Endometrium (tissue), 2 donors: ENCODE measurements at regions not wholly inside any gene's neighbourhood (a gene's known extent, or its start where the extent isn't known, plus 50 kb on each side); places are given as distances from the start of the nearest gene placed in this dataset.

Experiments used
- FAIRE-seq: peaks from 2 replicates; lab custom pipeline; 2012; peaks lifted over from hg19 to GRCh38; lab: Jason Lieb, UNC
- donor health status: control.
- donor health status: control.

DNA sequence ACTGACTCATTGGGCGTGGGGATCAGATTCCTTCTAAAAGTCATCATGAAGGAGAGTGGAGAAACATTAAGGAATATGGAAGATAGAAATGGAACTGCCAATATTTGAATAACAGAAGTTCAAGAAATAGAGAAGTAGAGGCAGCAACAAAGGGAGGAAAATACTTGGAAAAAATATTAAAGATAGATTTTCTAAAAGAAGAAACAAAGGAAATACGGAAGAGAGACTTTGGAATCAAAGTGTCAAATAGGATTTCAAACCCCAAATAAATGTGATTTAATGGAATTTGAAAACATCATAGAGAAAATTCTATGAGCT, 605.1 kb upstream of the KLF4 start:
- FAIRE-seq: no peak

DNA sequence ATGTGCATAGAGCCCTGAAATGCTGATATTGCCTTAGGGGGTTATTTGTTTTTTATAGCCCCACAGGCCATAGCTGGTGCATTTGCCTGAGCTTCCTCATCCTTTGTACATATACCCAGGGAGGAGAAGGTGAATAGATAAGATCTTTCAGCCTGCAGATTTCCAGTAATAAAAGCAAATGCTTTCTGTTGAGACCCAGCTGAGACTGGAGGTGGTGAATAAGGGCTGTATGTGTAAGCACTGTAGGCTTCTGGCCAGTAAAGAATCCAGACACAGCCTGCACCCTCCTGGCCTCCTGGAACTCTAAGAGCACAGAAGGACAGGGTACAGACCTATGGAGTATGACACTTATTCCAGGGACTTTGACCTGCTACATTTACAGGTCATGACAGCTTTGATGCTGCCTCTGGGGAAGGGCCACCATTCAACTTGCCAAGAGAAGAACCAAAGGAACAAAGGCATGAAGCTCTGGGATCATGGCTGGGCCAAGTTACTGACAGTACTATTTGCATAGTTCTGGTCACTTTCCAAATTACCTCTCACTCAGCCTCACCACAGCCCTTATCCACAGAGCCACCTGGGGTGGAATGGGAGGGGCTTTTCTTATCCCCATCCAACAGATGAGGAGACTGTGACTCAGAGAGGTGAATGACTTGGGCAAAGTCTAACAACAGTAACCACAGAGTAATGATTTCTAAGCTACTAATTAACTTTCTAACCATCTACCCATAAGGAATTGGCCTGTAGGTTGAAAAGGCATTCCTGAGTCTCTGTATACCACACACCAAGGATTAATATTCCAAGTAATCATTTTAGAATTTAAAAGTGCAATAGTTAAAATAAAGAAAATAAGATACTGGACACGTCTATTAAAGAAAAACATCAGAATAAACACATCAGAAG, 604.5 kb upstream of the KLF4 start:
- FAIRE-seq: no peak

GRCh38 chr9:108088916-108089315, 599.3 kb upstream of the KLF4 start:
- FAIRE-seq: no peak

GRCh38 chr9:108087781-108088180, 598.2 kb upstream of the KLF4 start:
- FAIRE-seq: no peak

DNA sequence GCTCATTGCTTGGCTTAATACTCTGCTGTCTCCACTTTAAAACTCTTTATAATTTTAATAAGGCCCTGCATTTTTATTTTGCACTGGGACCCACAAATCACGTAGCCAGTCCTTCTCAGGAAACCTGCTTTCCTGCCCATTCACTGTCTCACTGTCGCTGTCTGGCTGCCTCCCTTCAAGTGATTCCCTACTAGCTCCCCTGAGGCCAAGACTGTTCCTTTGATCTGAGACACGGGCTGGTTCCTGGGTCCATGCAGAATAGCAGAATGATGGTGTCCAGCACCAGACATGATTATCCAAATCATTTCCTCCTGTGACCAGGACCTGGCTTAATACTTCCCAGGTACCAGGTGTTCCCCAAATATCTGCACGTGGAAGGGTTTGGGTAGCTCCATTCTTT, 597.1 kb upstream of the KLF4 start:
- no peak for FAIRE-seq

- no peak for FAIRE-seq
These were observed 595.7 kb upstream of the KLF4 start for GRCh38 chr9:108085294-108085693.

DNA sequence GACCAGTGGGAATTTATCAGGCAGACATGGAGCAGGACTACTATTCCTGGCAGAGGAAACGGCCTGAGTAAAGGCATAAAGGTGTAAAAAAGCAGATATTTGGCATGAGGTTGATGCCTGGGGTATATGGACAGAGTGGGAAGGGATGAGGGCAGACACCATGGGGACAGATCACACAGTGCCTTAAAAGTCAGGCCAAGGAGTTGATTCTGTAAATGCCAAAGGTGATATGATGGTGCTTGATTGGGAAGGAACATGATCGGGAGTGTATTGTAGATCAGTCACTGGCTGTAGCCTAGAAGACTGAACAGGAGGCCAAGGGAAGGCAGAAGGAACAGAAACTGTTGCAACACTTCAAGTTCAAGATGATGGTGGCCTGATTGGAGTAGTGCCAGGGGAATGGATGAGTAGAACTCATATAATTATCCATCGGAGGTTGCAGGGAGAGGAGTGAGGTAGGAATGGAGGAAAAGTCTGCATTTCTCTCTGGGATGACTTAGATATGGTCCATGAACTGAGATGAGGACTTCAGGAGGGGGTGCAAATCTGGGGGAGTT, 594.3 kb upstream of the KLF4 start:
- no peak for FAIRE-seq

DNA sequence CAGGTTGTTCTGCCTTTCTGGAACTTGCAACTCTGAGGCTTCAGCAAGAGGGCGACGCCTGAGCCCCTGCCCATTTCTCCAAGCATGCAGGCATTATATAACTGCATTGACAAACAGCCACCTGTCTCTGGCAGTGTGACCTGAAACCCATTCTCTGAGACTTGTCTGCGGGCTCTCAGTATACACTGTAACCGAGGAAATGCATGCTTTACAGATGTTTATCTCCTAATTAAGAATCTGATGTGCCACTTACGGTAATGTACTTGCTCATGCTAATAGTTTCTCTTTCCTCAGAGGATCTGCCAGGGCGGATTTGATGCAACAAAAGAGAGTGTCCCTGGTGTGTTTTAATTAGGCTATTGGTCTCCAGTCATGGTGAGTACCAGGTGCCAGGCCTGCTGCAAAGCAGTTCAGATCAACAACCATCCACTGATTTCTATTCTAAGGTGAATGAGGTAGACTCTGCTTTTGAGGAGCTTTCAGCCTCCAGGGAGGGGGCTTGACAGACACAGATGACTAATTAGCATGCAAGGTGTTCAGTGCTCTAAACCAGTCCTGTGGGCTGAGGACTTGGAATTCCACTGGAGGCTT, 593.7 kb upstream of the KLF4 start:
- FAIRE-seq: no peak

- FAIRE-seq: no peak
These were observed 591.5 kb upstream of the KLF4 start for GRCh38 chr9:108081112-108081511.

- FAIRE-seq: no peak
These were observed 590.7 kb upstream of the KLF4 start for GRCh38 chr9:108080285-108080684.

DNA sequence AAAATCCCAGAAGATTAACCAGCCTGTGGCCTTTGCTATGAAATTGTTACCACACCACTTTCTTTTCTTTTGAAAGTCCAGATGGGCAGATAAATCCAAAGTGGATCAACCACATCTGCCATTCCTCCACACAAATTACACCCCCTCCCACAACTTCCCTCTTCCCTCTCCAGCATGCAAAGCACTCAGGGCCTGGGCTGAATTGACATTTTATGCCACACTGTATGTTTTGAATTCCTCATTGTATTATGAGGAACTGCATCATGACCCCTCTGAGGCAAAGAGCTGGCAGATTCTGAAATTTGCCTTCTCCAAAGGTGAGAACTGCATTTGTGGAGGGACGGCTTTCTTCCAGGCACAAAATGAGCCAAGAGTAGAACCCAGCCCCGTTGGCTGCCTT, 589.2 kb upstream of the KLF4 start:
- no peak for FAIRE-seq

DNA sequence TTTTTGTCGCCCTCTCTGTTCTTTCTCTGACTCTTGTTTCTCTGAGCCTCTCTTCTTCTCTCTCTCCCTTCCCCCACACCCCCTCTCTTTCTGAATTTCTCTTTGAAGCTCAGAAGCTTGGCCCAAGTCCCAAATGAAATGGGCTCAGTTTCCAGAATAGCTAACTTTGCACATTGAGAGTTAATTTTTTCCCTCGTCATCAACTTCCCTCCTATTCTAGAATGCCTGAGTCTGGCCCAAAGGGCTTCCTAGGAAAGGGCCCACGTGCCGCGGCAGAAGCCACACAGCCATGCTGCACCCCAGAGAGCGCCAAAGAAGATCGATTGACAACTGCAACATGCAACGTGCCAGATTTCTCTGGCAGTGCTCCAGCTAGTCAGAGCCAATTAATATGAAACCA, 588.8 kb upstream of the KLF4 start:
- no peak for FAIRE-seq

GRCh38 chr9:108077556-108077955, 588.0 kb upstream of the KLF4 start:
- no peak for FAIRE-seq

GRCh38 chr9:108074900-108075299, 585.3 kb upstream of the KLF4 start:
- FAIRE-seq: no peak

DNA sequence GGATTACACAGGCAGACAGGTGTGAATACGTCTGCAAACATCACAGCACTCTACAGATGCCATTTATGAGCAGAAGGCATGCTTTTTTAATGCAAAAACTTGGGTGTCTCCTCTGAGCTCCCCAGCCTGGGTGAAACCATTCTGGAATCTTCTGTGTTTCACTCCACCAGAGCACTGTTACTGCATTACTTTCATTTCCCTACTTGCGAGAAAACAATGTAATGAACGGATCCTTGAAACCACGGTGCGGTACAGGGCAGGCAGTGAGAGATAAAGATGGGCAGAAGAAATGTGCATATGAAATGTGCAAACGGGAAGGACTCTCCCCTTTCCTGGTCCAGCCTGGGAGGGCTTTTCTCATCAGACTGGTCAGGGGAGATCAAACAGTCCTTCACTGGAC, 584.3 kb upstream of the KLF4 start:
- no peak for FAIRE-seq

DNA sequence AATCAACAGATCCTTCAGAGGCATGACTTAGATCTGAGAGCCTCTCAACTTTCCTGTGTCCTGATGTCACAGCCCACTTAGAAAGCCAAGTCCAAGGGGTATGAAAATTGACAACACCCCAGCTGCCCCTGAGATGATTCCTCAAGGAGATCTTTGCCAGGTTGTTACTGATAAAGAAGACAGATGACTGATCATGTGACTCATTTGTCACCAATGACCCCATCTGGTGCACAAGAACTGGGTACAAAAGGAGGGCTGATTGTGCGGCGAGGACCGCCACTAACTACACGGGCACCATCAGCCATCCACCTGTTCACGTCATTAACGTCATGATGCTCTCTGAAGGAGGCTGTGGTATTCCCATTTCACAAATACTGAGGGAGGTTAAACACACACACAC, 583.2 kb upstream of the KLF4 start:
- no peak for FAIRE-seq

- FAIRE-seq: no peak
These were observed 581.3 kb upstream of the KLF4 start for GRCh38 chr9:108070861-108071260.

DNA sequence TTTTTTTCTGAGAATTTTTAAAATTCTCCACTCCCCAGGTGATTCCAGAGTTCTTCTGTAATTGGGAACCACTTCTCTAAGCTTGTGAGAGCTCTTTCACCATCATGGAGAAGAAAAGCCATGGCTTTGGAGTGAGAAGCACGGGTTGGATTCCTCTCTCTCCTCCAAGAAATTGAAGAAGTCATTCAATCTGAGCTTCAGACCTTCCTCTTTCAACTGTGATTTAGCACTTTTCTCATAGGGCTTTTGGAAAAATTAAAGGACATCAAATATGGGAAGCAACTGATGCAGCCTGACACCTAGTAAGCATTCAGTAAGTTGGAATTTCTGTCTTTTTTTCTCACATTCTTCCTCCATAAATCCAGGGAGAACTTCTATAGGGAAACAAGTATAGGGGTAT, 580.4 kb upstream of the KLF4 start:
- no peak for FAIRE-seq

GRCh38 chr9:108062680-108063079, 573.1 kb upstream of the KLF4 start:
- no peak for FAIRE-seq

- no peak for FAIRE-seq
These were observed 570.6 kb upstream of the KLF4 start for GRCh38 chr9:108060175-108060574.

DNA sequence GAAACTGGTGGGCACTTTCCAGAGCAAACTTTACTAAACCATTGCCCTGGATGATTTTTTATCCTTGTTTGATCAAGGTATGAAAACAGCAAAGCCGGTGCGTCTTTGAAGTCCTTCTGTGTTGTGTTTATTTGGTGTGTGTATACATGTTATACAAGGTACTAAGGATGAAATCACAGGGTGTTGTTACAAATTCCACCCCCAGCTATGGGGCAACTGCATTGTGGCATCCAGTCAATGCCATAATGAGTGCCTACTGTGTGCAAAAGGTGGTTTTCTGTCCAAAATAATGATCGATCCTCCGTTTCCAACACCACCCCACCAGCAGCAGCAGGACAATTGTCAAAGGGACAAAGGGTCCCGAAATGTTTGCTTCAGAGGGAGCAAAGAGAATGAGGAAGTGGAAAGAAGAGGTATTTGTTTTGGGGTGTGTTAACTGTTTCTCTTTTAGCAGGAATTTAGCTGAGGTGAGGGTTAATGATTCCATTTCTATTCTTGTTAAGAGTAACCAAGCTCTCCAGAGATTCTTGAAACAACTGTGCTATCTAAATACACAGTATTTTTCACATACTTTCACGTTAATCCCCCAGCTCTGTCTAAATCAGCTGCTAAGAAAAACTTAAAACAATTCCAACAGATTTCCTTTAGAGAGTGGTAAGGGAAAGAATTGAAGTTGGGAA, 568.7 kb upstream of the KLF4 start:
- no peak for FAIRE-seq

GRCh38 chr9:108057421-108058134, 568.0 kb upstream of the KLF4 start:
- FAIRE-seq: no peak
